GM19351 (cell line): ENCODE measurements at regions not wholly inside any gene's neighbourhood (a gene's known extent, or its start where the extent isn't known, plus 50 kb on each side); places are given as distances from the start of the nearest gene placed in this dataset.

Experiments
- ATAC-seq: cut with Tn5 transposase; IDR thresholded peaks from one replicate; pipeline ENCODE4 v1.9.1; 2021; ENCODE audit warnings: mild to moderate bottlenecking, moderate library complexity; ENCODE audit not compliant: unreplicated experiment

GRCh38 chr5:163770625-163771024, 265.2 kb downstream of the MAT2B start:
- no peak for ATAC-seq

GRCh38 chr5:163772241-163772640, 266.8 kb downstream of the MAT2B start:
- no peak for ATAC-seq

- no peak for ATAC-seq
Measured at GRCh38 chr5:163772644-163773043, 267.2 kb downstream of the MAT2B start.

GRCh38 chr5:163773226-163773625, 267.8 kb downstream of the MAT2B start:
- no peak for ATAC-seq

GRCh38 chr5:163789870-163790269, 284.5 kb downstream of the MAT2B start:
- ATAC-seq, result no peak

GRCh38 chr5:163790497-163790896, 285.1 kb downstream of the MAT2B start:
- ATAC-seq, result no peak

GRCh38 chr5:163794993-163795392, 289.6 kb downstream of the MAT2B start:
- no peak for ATAC-seq

GRCh38 chr5:163807781-163808180, 302.4 kb downstream of the MAT2B start:
- no peak for ATAC-seq

GRCh38 chr5:163809473-163809872, 304.1 kb downstream of the MAT2B start:
- ATAC-seq, result no peak

- no peak for ATAC-seq
Measured at GRCh38 chr5:163813900-163814299, 308.5 kb downstream of the MAT2B start.

- no peak for ATAC-seq
Measured at GRCh38 chr5:163815240-163815791, 309.9 kb downstream of the MAT2B start.

GRCh38 chr5:163821142-163821541, 315.7 kb downstream of the MAT2B start:
- ATAC-seq, result no peak

GRCh38 chr5:163822548-163822947, 317.1 kb downstream of the MAT2B start:
- no peak for ATAC-seq

GRCh38 chr5:163825661-163826060, 320.2 kb downstream of the MAT2B start:
- ATAC-seq, result no peak

GRCh38 chr5:163826201-163826600, 320.8 kb downstream of the MAT2B start:
- ATAC-seq, result no peak

- ATAC-seq, result no peak
Measured at GRCh38 chr5:163832155-163832554, 326.7 kb downstream of the MAT2B start.

- ATAC-seq, result no peak
Measured at GRCh38 chr5:163838738-163839137, 333.3 kb downstream of the MAT2B start.

GRCh38 chr5:163846512-163846911, 341.1 kb downstream of the MAT2B start:
- ATAC-seq, result no peak

GRCh38 chr5:163855754-163856153, 350.3 kb downstream of the MAT2B start:
- ATAC-seq, result no peak

GRCh38 chr5:163861670-163862069, 356.3 kb downstream of the MAT2B start:
- no peak for ATAC-seq

GRCh38 chr5:163867324-163867723, 361.9 kb downstream of the MAT2B start:
- no peak for ATAC-seq

GRCh38 chr5:163867738-163868137, 362.3 kb downstream of the MAT2B start:
- no peak for ATAC-seq

- no peak for ATAC-seq
Measured at GRCh38 chr5:163869581-163869980, 364.2 kb downstream of the MAT2B start.
